LNCaP clone FGC (cell line): ENCODE measurements at regions not wholly inside any gene's neighbourhood (a gene's known extent, or its start where the extent isn't known, plus 50 kb on each side); places are given as distances from the start of the nearest gene placed in this dataset.

Experiments used
- DNase-seq: peaks from one replicate; pipeline ENCODE4 v3.0.0-alpha.2; 2011; ENCODE audit warnings: low read depth
- H3K4me3 ChIP-seq: 2 replicates; pipeline ENCODE4 v1.5.1; 2011; ENCODE audit warnings: mild to moderate bottlenecking, low read depth, low read length, control low read depth
- CTCF ChIP-seq: IDR thresholded peaks from 2 replicates; pipeline ENCODE4 v1.5.1; 2012; ENCODE audit warnings: mild to moderate bottlenecking; ENCODE audit not compliant: control insufficient read depth, insufficient read depth; ENCODE audit errors: extremely low read depth

- no peak for DNase-seq
- H3K4me3 ChIP-seq: no peak overlapping the region
- TF ChIP-seq CTCF: no peak
Observed at GRCh38 chr11:116657842-116658825, 114.7 kb downstream of the BUD13 start.

- H3K4me3 ChIP-seq: no peak overlapping the region
- no peak for DNase-seq
- TF ChIP-seq CTCF: no peak
Observed at GRCh38 chr11:116656011-116656410, 116.8 kb downstream of the BUD13 start.

- TF ChIP-seq CTCF: no peak
- no peak for DNase-seq
- H3K4me3 ChIP-seq: no peak overlapping the region
Observed at GRCh38 chr11:116654526-116654925, 118.3 kb downstream of the BUD13 start.

GRCh38 chr11:116653206-116653605 is 119.6 kb downstream of the BUD13 start:
- no peak for DNase-seq
- H3K4me3 ChIP-seq: no peak overlapping the region
- no peak for TF ChIP-seq CTCF

- no peak for DNase-seq
- no peak for TF ChIP-seq CTCF
- H3K4me3 ChIP-seq: no peak overlapping the region
Observed at GRCh38 chr11:116651737-116652237, 121.0 kb downstream of the BUD13 start.

- no peak for DNase-seq
Observed at GRCh38 chr11:116651098-116651736, 121.6 kb downstream of the BUD13 start.

More at GRCh38 chr11:116651098-116651736, 121.6 kb downstream of the BUD13 start:
- no peak overlapping the region for H3K4me3 ChIP-seq
- no peak for TF ChIP-seq CTCF
